Astrocyte of the spinal cord (primary cell): ENCODE measurements at regions not wholly inside any gene's neighbourhood (a gene's known extent, or its start where the extent isn't known, plus 50 kb on each side); places are given as distances from the start of the nearest gene placed in this dataset.

Experiments used
- DNase-seq: peaks from one replicate; pipeline ENCODE4 v3.0.0; 2011; ENCODE audit warnings: low read depth, low spot score
- H3K4me3 ChIP-seq: 2 replicates; pipeline ENCODE4 v1.5.1; 2011; ENCODE audit warnings: low read depth, mild to moderate bottlenecking, low read length, moderate library complexity
- in situ Hi-C: cut with HindIII; loops from 2 replicates; pipeline ENCODE4 v1.10.0; 2017; ENCODE audit warnings: low sequenced_read_pairs
- TF ChIP-seq, protein P1 (sequence below): IDR thresholded peaks from 2 replicates; pipeline ENCODE4 v1.5.1; 2012; ENCODE audit warnings: low read depth, mild to moderate bottlenecking, low read length, inconsistent platforms

DNA sequence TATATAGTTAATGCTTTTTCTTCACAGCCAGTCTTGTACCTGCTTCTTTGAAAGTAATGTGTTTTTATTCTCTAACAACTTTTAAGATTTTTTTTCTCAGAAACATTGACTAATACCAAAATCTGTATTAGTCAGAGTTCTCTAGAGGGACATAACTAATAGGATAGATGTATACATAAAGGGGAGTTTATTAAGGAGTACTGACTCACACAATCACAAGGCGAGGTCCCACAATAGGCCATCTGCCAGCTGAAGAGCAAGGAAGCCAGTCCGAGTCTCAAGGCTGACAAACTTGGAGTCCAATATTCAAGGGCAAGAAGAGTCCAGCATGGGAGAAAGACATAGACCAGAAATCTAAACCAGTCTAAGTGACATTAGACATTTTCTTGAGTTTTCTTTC, 140.0 kb downstream of the RAB38 start:
- TF ChIP-seq, protein P1, sequence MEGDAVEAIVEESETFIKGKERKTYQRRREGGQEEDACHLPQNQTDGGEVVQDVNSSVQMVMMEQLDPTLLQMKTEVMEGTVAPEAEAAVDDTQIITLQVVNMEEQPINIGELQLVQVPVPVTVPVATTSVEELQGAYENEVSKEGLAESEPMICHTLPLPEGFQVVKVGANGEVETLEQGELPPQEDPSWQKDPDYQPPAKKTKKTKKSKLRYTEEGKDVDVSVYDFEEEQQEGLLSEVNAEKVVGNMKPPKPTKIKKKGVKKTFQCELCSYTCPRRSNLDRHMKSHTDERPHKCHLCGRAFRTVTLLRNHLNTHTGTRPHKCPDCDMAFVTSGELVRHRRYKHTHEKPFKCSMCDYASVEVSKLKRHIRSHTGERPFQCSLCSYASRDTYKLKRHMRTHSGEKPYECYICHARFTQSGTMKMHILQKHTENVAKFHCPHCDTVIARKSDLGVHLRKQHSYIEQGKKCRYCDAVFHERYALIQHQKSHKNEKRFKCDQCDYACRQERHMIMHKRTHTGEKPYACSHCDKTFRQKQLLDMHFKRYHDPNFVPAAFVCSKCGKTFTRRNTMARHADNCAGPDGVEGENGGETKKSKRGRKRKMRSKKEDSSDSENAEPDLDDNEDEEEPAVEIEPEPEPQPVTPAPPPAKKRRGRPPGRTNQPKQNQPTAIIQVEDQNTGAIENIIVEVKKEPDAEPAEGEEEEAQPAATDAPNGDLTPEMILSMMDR = no peak
- H3K4me3 ChIP-seq = no peak overlapping the region
- DNase-seq = no peak
- in situ Hi-C loops = no loop called here

DNA sequence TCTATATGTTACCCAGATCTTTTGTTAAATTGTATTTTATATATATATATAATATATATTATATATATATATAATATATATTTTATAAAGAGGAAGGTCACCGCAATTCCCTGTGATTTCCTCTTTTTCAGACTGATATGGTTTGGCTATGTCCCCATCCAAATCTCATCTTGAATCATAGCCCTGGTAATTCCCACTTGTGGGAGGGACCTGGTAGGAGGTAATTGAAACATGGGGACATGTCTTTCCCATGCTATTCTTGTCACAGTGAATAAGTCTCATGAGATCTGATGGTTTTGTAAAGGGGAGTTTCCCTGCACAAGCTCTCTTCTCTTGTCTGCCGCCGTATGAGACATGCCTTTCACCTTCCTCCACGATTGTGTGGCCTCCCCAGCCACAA, 157.6 kb downstream of the RAB38 start:
- in situ Hi-C loops = no loop called here
- H3K4me3 ChIP-seq = no peak overlapping the region
- no peak for DNase-seq
- TF ChIP-seq, protein P1 = no peak

DNA sequence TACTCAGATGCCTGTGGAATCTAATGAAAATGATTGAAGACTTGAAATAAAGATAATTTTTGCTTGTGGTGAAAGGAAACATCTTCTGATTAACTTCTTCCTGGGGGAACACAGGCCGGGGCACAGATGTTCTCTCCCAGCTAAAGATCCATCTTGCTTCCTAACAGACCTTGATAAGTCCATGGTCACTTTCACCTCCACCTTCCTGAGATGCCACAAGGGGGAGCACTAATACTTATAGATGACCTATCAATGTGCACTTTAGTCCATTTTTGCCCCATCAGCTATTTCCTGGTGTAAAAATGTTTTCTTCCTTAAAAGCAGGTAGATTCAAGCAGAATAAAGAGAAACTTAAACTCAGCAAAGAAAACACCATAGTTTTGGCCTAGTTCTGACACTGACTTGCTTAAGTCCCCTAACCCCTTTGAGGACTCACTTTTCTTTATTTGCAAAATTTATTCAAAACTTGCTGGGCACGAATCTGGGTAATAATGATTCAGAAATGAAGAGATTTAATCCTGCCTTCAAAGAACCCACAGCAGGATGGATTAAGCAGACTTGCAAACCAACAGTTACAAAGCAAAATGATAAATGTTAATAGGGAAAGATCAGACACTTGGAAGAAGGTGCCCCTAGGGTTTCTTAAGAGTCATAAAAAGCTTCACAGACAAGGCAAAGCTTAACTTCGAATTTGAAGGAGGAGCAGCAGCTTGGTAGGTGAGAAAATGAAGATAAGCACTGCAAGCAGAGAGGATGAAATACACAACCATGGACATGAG, 158.7 kb downstream of the RAB38 start:
- no peak overlapping the region for H3K4me3 ChIP-seq
- TF ChIP-seq, protein P1 = peak; percentile 77
- in situ Hi-C loops = no loop called here
- peak; percentile 88 for DNase-seq

DNA sequence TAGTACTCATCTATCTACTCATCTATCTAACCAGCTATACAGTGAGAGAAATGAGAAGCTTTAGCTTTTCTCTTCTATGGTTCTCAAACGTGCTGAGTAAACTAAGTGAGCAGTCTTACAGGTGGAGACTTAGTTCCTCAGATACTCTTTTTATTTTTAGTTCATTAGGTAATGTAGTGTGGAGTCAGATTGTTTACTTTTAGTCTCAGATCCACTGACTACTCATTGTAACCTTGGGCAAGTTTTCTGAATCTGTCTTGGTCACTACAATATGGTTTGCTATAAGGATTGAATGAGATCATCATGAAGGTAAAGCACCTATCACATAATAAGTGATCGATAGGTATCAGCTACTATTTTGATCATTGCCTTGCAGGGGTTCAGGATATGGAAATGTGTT, 160.1 kb downstream of the RAB38 start:
- in situ Hi-C loops = no loop called here
- no peak for DNase-seq
- H3K4me3 ChIP-seq = no peak overlapping the region
- TF ChIP-seq, protein P1 = no peak

- no peak for DNase-seq
- in situ Hi-C loops = no loop called here
- no peak overlapping the region for H3K4me3 ChIP-seq
- TF ChIP-seq, protein P1 = no peak
Measured at GRCh38 chr11:88013508-88014065, 161.7 kb downstream of the RAB38 start.

DNA sequence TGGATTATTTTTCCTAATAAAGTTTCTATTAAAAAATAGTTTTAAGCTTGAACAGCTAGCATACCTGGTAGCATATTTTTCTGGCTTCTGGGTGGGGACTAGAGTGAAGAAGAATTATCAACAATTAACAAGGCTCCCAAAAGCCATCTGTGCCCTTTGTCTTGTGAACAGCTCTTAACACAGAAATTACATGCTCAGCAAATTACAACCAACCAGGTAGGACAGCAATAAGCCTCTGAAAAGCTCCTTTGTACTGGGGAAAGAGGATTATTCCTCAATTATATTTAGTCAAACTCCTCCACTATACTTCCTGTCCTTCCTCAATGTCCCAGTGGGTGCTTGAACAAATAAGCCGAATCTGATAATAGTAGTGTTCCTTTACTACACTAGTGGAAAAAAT, 162.8 kb downstream of the RAB38 start:
- DNase-seq = no peak
- no peak overlapping the region for H3K4me3 ChIP-seq
- TF ChIP-seq, protein P1 = no peak
- in situ Hi-C loops = no loop called here
